HepG2 (cell line): ENCODE measurements at regions not wholly inside any gene's neighbourhood (a gene's known extent, or its start where the extent isn't known, plus 50 kb on each side); places are given as distances from the start of the nearest gene placed in this dataset.
A peak's percentile ranks its signal among the peaks of the same experiment; 100 is the strongest.

Experiments used
- DNMT1 ChIP-seq: sonication (generic); formaldehyde crosslinking; IDR thresholded peaks from 2 replicates; pipeline ENCODE4 v1.5.1; 2020; ENCODE audit warnings: mild to moderate bottlenecking, missing genetic modification reagents
- E2F5 ChIP-seq: sonication (generic); formaldehyde crosslinking; conservative IDR thresholded peaks from 2 replicates; pipeline ENCODE4 v1.4.0; 2020; ENCODE audit warnings: missing genetic modification reagents
- ERF ChIP-seq: IDR thresholded peaks from 2 replicates; pipeline ENCODE4 v1.6.1; 2018; ENCODE audit warnings: missing biosample characterization, missing genetic modification reagents
- FOXP1 ChIP-seq, 2 experiments: fragments of 450-650 bp in 1 of 2; IDR thresholded peaks; 2 replicates each; pipeline ENCODE4 v1.6.1; 2017 to 2018; ENCODE audit warnings: antibody characterized with exemption in 1 of 2
- KLF13 ChIP-seq: sonication (generic); formaldehyde crosslinking; IDR thresholded peaks from 2 replicates; pipeline ENCODE4 v1.4.0; 2020; ENCODE audit warnings: mild to moderate bottlenecking, missing genetic modification reagents
- KLF6 ChIP-seq: IDR thresholded peaks from 2 replicates; pipeline ENCODE4 v1.8.0; 2016; ENCODE audit warnings: missing biosample characterization, missing genetic modification reagents
- NR2C2 ChIP-seq: sonication (generic); formaldehyde crosslinking; IDR thresholded peaks from 2 replicates; pipeline ENCODE4 v1.4.0; 2020; ENCODE audit warnings: missing genetic modification reagents, mild to moderate bottlenecking, moderate library complexity, borderline replicate concordance
- PAX8 ChIP-seq: sonication (generic); formaldehyde crosslinking; IDR thresholded peaks from 2 replicates; pipeline ENCODE4 v1.8.0; 2022; ENCODE audit warnings: mild to moderate bottlenecking, missing genetic modification reagents, borderline replicate concordance
- PITX1 ChIP-seq: sonication (generic); formaldehyde crosslinking; IDR thresholded peaks from 2 replicates; pipeline ENCODE4 v1.5.1; 2020; ENCODE audit warnings: mild to moderate bottlenecking, missing genetic modification reagents
- REPIN1 ChIP-seq: sonication (generic); formaldehyde crosslinking; IDR thresholded peaks from 2 replicates; pipeline ENCODE4 v1.8.0; 2022; ENCODE audit warnings: missing genetic modification reagents, low read depth, mild to moderate bottlenecking, borderline replicate concordance
- U2AF2 ChIP-seq: fragments of 200-400 bp; formaldehyde crosslinking; IDR thresholded peaks from 2 replicates; pipeline ENCODE4 v1.6.1; 2017; ENCODE audit warnings: low read depth, mild to moderate bottlenecking, low read length
- ZBTB21 ChIP-seq: sonication (generic); formaldehyde crosslinking; IDR thresholded peaks from 2 replicates; pipeline ENCODE4 v1.4.0; 2020; ENCODE audit warnings: missing genetic modification reagents
- ZFP37 ChIP-seq: sonication (generic); formaldehyde crosslinking; IDR thresholded peaks from 2 replicates; pipeline ENCODE4 v1.4.0; 2020; ENCODE audit warnings: missing genetic modification reagents, borderline replicate concordance
- ZFYVE20 ChIP-seq: sonication (generic); formaldehyde crosslinking; IDR thresholded peaks from 2 replicates; pipeline ENCODE4 v1.8.0; 2023; ENCODE audit warnings: low read depth, mild to moderate bottlenecking, moderate library complexity, missing genetic modification reagents, borderline replicate concordance
- ZNF30 ChIP-seq: sonication (generic); formaldehyde crosslinking; IDR thresholded peaks from 2 replicates; pipeline ENCODE4 v1.5.0; 2020; ENCODE audit warnings: mild to moderate bottlenecking, missing genetic modification reagents
- ZNF431 ChIP-seq: sonication (generic); formaldehyde crosslinking; IDR thresholded peaks from 2 replicates; pipeline ENCODE4 v1.9.0; 2022; ENCODE audit warnings: missing genetic modification reagents, low read depth, mild to moderate bottlenecking, borderline replicate concordance
- ZNF460 ChIP-seq: sonication (generic); formaldehyde crosslinking; IDR thresholded peaks from 2 replicates; pipeline ENCODE4 v1.5.1; 2020; ENCODE audit warnings: missing genetic modification reagents, mild to moderate bottlenecking, borderline replicate concordance
- ZNF556 ChIP-seq: sonication (generic); formaldehyde crosslinking; IDR thresholded peaks from 2 replicates; pipeline ENCODE4 v1.4.0; 2020; ENCODE audit warnings: mild to moderate bottlenecking, missing genetic modification reagents, borderline replicate concordance
- ZNF782 ChIP-seq: sonication (generic); formaldehyde crosslinking; IDR thresholded peaks from 2 replicates; pipeline ENCODE4 v1.4.0; 2020; ENCODE audit warnings: missing genetic modification reagents, mild to moderate bottlenecking, borderline replicate concordance
- ZNF800 ChIP-seq: sonication (generic); formaldehyde crosslinking; IDR thresholded peaks from 2 replicates; pipeline ENCODE4 v1.4.0; 2020; ENCODE audit warnings: missing genetic modification reagents
- ZSCAN12 ChIP-seq: sonication (generic); formaldehyde crosslinking; IDR thresholded peaks from 2 replicates; pipeline ENCODE4 v1.9.0; 2021; ENCODE audit warnings: mild to moderate bottlenecking, missing genetic modification reagents
- TF ChIP-seq, protein P1 (sequence below): sonication (generic); formaldehyde crosslinking; IDR thresholded peaks from 2 replicates; pipeline ENCODE4 v1.4.0; 2020; ENCODE audit warnings: mild to moderate bottlenecking, missing genetic modification reagents
- TF ChIP-seq, protein P2 (sequence below): sonication (generic); formaldehyde crosslinking; IDR thresholded peaks from 2 replicates; pipeline ENCODE4 v1.8.0; 2022; ENCODE audit warnings: missing genetic modification reagents, mild to moderate bottlenecking, inconsistent platforms, borderline replicate concordance

- TF ChIP-seq ZNF782 (no peak), ZNF556 (CRISPR knock-in tag) (peak; percentile 62; the same call in 1 of the 2 replicates), ZNF460 (no peak), FOXP1 (IDR thresholded peaks at IDR 0.05) (no peak), FOXP1 (CRISPR knock-in tag; IDR thresholded peaks at IDR 0.05) (no peak), ERF (CRISPR knock-in tag) (no peak), DNMT1 (CRISPR knock-in tag) (no peak), PAX8 (no peak), ZNF431 (CRISPR knock-in tag) (no peak), PITX1 (CRISPR knock-in tag) (no peak; the same call in 1 of the 2 replicates), ZNF30 (CRISPR knock-in tag) (no peak), ZNF800 (CRISPR knock-in tag) (no peak), NR2C2 (CRISPR knock-in tag) (no peak), ZSCAN12 (CRISPR knock-in tag) (no peak), KLF13 (CRISPR knock-in tag) (0 out of 2 replicates have a peak, but pooled peaks have one; percentile 85), ZFYVE20 (CRISPR knock-in tag) (no peak), REPIN1 (CRISPR knock-in tag) (0 out of 2 replicates have a peak, but pooled peaks have one; percentile 18), E2F5 (CRISPR knock-in tag) (no peak), ZFP37 (CRISPR knock-in tag) (no peak), KLF6 (CRISPR knock-in tag) (no peak), U2AF2 (no peak), ZBTB21 (no peak)
- TF ChIP-seq, protein P1, sequence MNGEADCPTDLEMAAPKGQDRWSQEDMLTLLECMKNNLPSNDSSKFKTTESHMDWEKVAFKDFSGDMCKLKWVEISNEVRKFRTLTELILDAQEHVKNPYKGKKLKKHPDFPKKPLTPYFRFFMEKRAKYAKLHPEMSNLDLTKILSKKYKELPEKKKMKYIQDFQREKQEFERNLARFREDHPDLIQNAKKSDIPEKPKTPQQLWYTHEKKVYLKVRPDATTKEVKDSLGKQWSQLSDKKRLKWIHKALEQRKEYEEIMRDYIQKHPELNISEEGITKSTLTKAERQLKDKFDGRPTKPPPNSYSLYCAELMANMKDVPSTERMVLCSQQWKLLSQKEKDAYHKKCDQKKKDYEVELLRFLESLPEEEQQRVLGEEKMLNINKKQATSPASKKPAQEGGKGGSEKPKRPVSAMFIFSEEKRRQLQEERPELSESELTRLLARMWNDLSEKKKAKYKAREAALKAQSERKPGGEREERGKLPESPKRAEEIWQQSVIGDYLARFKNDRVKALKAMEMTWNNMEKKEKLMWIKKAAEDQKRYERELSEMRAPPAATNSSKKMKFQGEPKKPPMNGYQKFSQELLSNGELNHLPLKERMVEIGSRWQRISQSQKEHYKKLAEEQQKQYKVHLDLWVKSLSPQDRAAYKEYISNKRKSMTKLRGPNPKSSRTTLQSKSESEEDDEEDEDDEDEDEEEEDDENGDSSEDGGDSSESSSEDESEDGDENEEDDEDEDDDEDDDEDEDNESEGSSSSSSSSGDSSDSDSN (CRISPR knock-in tag), result no peak
- TF ChIP-seq, protein P2, sequence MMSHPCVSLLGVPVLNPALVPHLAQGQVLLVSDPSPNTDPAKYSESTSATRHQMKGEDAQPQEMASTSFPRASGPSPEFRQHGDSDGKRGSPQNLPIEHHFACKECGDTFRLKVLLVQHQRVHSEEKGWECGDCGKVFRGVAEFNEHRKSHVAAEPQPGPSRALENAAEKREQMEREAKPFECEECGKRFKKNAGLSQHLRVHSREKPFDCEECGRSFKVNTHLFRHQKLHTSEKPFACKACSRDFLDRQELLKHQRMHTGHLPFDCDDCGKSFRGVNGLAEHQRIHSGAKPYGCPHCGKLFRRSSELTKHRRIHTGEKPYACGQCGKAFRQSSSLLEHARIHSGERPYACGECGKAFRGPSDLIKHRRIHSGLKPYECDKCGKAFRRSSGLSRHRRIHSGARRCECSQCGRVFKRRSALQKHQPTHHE, result no peak
These were observed 56.7 kb downstream of the CYRIA start (continued) for GRCh38 chr2:16608661-16609643.
